ENCODE measurements at regions not wholly inside any gene's neighbourhood (a gene's known extent, or its start where the extent isn't known, plus 50 kb on each side); places are given as distances from the start of the nearest gene placed in this dataset.
"Not testable (repeated sequence)": the region's sequence is repeated elsewhere in the genome, so short reads cannot be mapped to it uniquely, and the experiment has no call there.

GRCh38 chr3:72065872-72066641 lies 281.1 kb upstream of the PROK2 start:
- intact Hi-C loops (cut with DNase I): no loop called here
- DNase-seq (ENCODE audit: low spot score): no peak

- no peak for DNase-seq (ENCODE audit: low spot score)
- intact Hi-C loops (cut with DNase I): no loop called here
Measured at GRCh38 chr3:72065236-72065635, 280.3 kb upstream of the PROK2 start.

- intact Hi-C loops (cut with DNase I); DNase-seq (ENCODE audit: low spot score): not testable (repeated sequence)
Measured at GRCh38 chr3:72064727-72065126, 279.8 kb upstream of the PROK2 start.

- intact Hi-C loops (cut with DNase I): no loop called here
- DNase-seq (ENCODE audit: low spot score): no peak
Measured at GRCh38 chr3:72062017-72062416, 277.1 kb upstream of the PROK2 start.

- intact Hi-C loops (cut with DNase I): no loop called here
- DNase-seq (ENCODE audit: low spot score): no peak
Measured at GRCh38 chr3:72060447-72061034, 275.6 kb upstream of the PROK2 start.

- intact Hi-C loops (cut with DNase I): no loop called here
- DNase-seq (ENCODE audit: low spot score): no peak
Measured at GRCh38 chr3:72058493-72059081, 273.6 kb upstream of the PROK2 start.

GRCh38 chr3:72055436-72055835 lies 270.5 kb upstream of the PROK2 start:
- intact Hi-C loops (cut with DNase I): no loop called here
- no peak for DNase-seq (ENCODE audit: low spot score)

- DNase-seq (ENCODE audit: low spot score): no peak
- intact Hi-C loops (cut with DNase I): no loop called here
Measured at GRCh38 chr3:72054976-72055375, 270.0 kb upstream of the PROK2 start.

GRCh38 chr3:72052841-72053409 lies 268.0 kb upstream of the PROK2 start:
- no peak for DNase-seq (ENCODE audit: low spot score)
- intact Hi-C loops (cut with DNase I): no loop called here

GRCh38 chr3:72050771-72051170 lies 265.8 kb upstream of the PROK2 start:
- intact Hi-C loops (cut with DNase I): no loop called here
- DNase-seq (ENCODE audit: low spot score): no peak

GRCh38 chr3:72050048-72050632 lies 265.2 kb upstream of the PROK2 start:
- DNase-seq (ENCODE audit: low spot score): no peak
- intact Hi-C loops (cut with DNase I): no loop called here

- intact Hi-C loops (cut with DNase I): no loop called here
- no peak for DNase-seq (ENCODE audit: low spot score)
Measured at GRCh38 chr3:72049300-72049699, 264.4 kb upstream of the PROK2 start.

- intact Hi-C loops (cut with DNase I): no loop called here
- DNase-seq (ENCODE audit: low spot score): no peak
Measured at GRCh38 chr3:72048873-72049272, 263.9 kb upstream of the PROK2 start.

- intact Hi-C loops (cut with DNase I): no loop called here
- no peak for DNase-seq (ENCODE audit: low spot score)
Measured at GRCh38 chr3:72047221-72047871, 262.4 kb upstream of the PROK2 start.

GRCh38 chr3:72044231-72044855 lies 259.4 kb upstream of the PROK2 start:
- no peak for DNase-seq (ENCODE audit: low spot score)
- intact Hi-C loops (cut with DNase I): no loop called here

- intact Hi-C loops (cut with DNase I): no loop called here
- DNase-seq (ENCODE audit: low spot score): no peak
Measured at GRCh38 chr3:72043204-72044133, 258.5 kb upstream of the PROK2 start.

- DNase-seq (ENCODE audit: low spot score): no peak
- intact Hi-C loops (cut with DNase I): no loop called here
Measured at GRCh38 chr3:72042397-72043203, 257.7 kb upstream of the PROK2 start.

GRCh38 chr3:72041511-72041910 lies 256.6 kb upstream of the PROK2 start:
- DNase-seq (ENCODE audit: low spot score): no peak
- intact Hi-C loops (cut with DNase I): no loop called here

Measured in cardiac septum (tissue), 1 donor.